Adrenal gland (tissue), 9 donors: ENCODE measurements at regions not wholly inside any gene's neighbourhood (a gene's known extent, or its start where the extent isn't known, plus 50 kb on each side); places are given as distances from the start of the nearest gene placed in this dataset.
A peak's percentile ranks its signal among the peaks of the same experiment; 100 is the strongest.
"Not testable (repeated sequence)": the region's sequence is repeated elsewhere in the genome, so short reads cannot be mapped to it uniquely, and the experiment has no call there.

Source experiments
- DNase-seq, 7 donors: peaks; one replicate each; pipeline ENCODE4 v3.0.0-alpha.2; 2019 to 2020
- H3K27ac ChIP-seq, 5 donors: fragments of 200-600 bp; sonication (generic) in 4 of 5; 1 replicate in 3 of 5; 2 replicates in 2 of 5; pipeline versions ENCODE4 v1.5.1 to v1.8.0; 2016 to 2020; ENCODE audit warnings: mild to moderate bottlenecking in 1 of 5
- H3K27me3 ChIP-seq: fragments of 200-600 bp; 2 replicates; pipeline ENCODE4 v1.8.0; 2021
- H3K36me3 ChIP-seq, 2 donors: fragments of 200-600 bp; replicated peaks in 1 of 2; 1 replicate in 1 of 2; 2 replicates in 1 of 2; pipeline versions ENCODE4 v1.5.1 to v1.8.0; 2018 to 2022
- H3K4me1 ChIP-seq, 2 donors: fragments of 200-600 bp; replicated peaks in 1 of 2; 1 replicate in 1 of 2; 2 replicates in 1 of 2; pipeline versions ENCODE4 v1.5.1 to v1.8.0; 2018 to 2021
- H3K4me3 ChIP-seq, 4 donors: fragments of 200-600 bp; sonication (generic) in 3 of 4; one replicate each; pipeline ENCODE4 v1.5.1; 2016 to 2018
- H3K9me3 ChIP-seq, 3 donors: fragments of 200-600 bp; sonication (generic) in 1 of 3; replicated peaks in 1 of 3; 1 replicate in 2 of 3; 2 replicates in 1 of 3; pipeline versions ENCODE4 v1.5.1 to v1.8.0; 2016 to 2021
- CTCF ChIP-seq, 6 experiments: fragments of 450-650 bp in 4 of 6; fragments of 200-600 bp in 2 of 6; sonication (generic) in 1 of 6; IDR thresholded peaks; 1 replicate in 5 of 6; 2 replicates in 1 of 6; pipeline versions ENCODE4 v1.5.1 to v1.8.0; 2016 to 2021; ENCODE audit warnings: antibody characterized with exemption in 6 of 6, mild to moderate bottlenecking in 2 of 6, moderate library complexity in 1 of 6
- POLR2A ChIP-seq, 2 donors: fragments of 450-650 bp; IDR thresholded peaks; one replicate each; pipeline ENCODE4 v1.6.1; 2017; ENCODE audit warnings: antibody characterized with exemption in 2 of 2, mild to moderate bottlenecking in 2 of 2, moderate library complexity in 1 of 2
- WGBS, 4 donors: extraction: QIAGEN DNeasy Blood & Tissue Kit in 2 of 4; methylation state at CpG; one replicate each; pipeline versions ENCODE4 v1.1.5 to v1.1.7; 2013 to 2017; 5-methylcytosine and 5-hydroxymethylcytosine counted together
- intact Hi-C, 2 donors: fragments of 100-400 bp; cut with DNase I; formaldehyde crosslinking; loops; one replicate each; pipeline versions ENCODE4 v1.14.1 to v1.15.0; 2022 to 2023
- donor health status: healthy with polysubstance abuse.
- donor health status: Bipolar disorder and iron deficiency.
- donor health status: DM: yes; HTN: yes; CAD: no.
- donor health status: DM: no; HTN: no; CAD: no.
- donor health status: DM: no; HTN: no; CAD: no.

DNA sequence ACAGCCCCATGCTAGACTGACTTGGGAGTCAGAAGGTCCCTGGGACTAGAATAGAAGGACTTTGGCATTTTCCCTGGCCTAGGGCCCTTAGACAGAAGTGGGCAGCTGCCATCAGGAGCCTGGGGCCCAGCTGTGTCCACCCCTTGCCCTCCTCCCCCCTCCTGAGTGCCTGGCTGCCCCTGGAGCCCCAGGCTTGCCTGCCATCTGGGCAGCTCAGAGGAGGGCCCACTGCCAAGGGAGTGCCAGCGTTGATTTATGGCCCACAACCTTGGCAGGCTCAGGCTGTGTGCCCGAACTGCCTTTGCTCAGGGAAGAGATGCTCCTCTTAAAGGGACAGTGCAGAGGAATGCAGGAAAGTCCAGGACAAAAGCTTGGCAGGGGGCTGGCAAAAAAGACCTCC lies 439.1 kb downstream of the SPATA31A7 start:
- intact Hi-C loops, H3K27ac ChIP-seq, H3K4me1 ChIP-seq, H3K36me3 ChIP-seq, H3K4me3 ChIP-seq, H3K27me3 ChIP-seq, H3K9me3 ChIP-seq: not testable (repeated sequence)
- 0% methylated on average over 1 of the region's 2 CpGs; no CpG with 5 or more reads in 3 of the 4 donors for WGBS, 4 donors
- DNase-seq: peak in 3 of 7 donors; percentile 10 to 17 (median 12)

GRCh38 chr9:61634192-61634591 lies 444.4 kb downstream of the SPATA31A7 start:
- TF ChIP-seq CTCF (IDR thresholded peaks at IDR 0.05) (no peak), POLR2A (IDR thresholded peaks at IDR 0.05) (no peak)
- intact Hi-C loops: no loop called here
- Histone ChIP-seq H3K4me1 (no peaks in the 10 kb centered on the region), H3K27me3 (no peaks in the 10 kb centered on the region), H3K4me3 (no peak overlapping the region), H3K27ac (no peak overlapping the region), H3K36me3 (no peaks in the 10 kb centered on the region), H3K9me3 (no peaks in the 10 kb centered on the region)
- 84% methylated on average over 19 of the region's 19 CpGs; no CpG with 5 or more reads in 3 of the 4 donors for WGBS, 4 donors
- DNase-seq: no peak

DNA sequence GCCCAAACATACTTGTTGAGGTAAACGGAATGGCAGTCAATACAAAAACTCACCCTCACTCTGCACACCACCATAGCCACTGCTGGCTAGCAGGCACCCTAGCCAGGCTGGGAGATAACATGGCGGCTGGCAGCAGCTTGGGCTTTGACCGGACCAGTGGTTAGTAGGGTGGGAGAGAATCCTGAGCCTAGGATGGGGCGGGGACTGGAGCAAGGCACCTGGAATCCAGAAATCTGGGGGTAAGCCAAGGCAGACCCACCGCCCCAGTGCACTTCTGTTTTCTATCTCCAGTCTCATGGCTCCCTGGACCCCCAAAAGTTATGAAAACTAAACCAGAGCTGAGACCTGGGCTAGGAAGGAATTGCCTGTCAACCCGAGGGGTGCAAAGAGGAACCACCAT lies 474.4 kb downstream of the SPATA31A7 start:
- H3K36me3 ChIP-seq, H3K4me3 ChIP-seq, H3K27me3 ChIP-seq, H3K4me1 ChIP-seq, H3K9me3 ChIP-seq, H3K27ac ChIP-seq, intact Hi-C loops: not testable (repeated sequence)
- peak in 1 of 7 donors; percentile 6 for DNase-seq
- 62 to 72% (median 67%) methylated on average over 4 to 5 of the region's 6 CpGs for WGBS, 4 donors

GRCh38 chr9:61665330-61665751 lies 475.5 kb downstream of the SPATA31A7 start:
- no peaks in the 10 kb centered on the region for H3K4me1 ChIP-seq
- peak in 2 of 7 donors; percentile 11 to 33 for DNase-seq
- intact Hi-C loops: no loop called here
- H3K27ac ChIP-seq: no peak overlapping the region
- no peak overlapping the region for H3K4me3 ChIP-seq
- no peaks in the 10 kb centered on the region for H3K9me3 ChIP-seq
- TF ChIP-seq CTCF (IDR thresholded peaks at IDR 0.05) (no peak), POLR2A (IDR thresholded peaks at IDR 0.05) (no peak)
- H3K36me3 ChIP-seq: no peaks in the 10 kb centered on the region
- 70 to 80% (median 74%) methylated on average over 14 to 22 of the region's 22 CpGs for WGBS, 4 donors
- no peaks in the 10 kb centered on the region for H3K27me3 ChIP-seq

- no peak overlapping the region for H3K4me3 ChIP-seq
- no peaks in the 10 kb centered on the region for H3K27me3 ChIP-seq
- peak in 1 of 7 donors; percentile 6 for DNase-seq
- H3K9me3 ChIP-seq: no peaks in the 10 kb centered on the region
- intact Hi-C loops: no loop called here
- WGBS, 4 donors: 72 to 83% (median 75%) methylated on average over 12 of the region's 12 CpGs
- H3K4me1 ChIP-seq: no peaks in the 10 kb centered on the region
- no peak overlapping the region for H3K27ac ChIP-seq
- H3K36me3 ChIP-seq: no peaks in the 10 kb centered on the region
- TF ChIP-seq CTCF (IDR thresholded peaks at IDR 0.05) (no peak), POLR2A (IDR thresholded peaks at IDR 0.05) (no peak)
Measured at GRCh38 chr9:61665829-61666228, 476.0 kb downstream of the SPATA31A7 start.
